ENCODE measurements at regions not wholly inside any gene's neighbourhood (a gene's known extent, or its start where the extent isn't known, plus 50 kb on each side); places are given as distances from the start of the nearest gene placed in this dataset.

GRCh38 chr4:14234307-14234706 is 606.8 kb upstream of the BOD1L1 start:
- peak; percentile 10 to 14 for DNase-seq (ENCODE audit: low read depth in 2 of 2)

DNA sequence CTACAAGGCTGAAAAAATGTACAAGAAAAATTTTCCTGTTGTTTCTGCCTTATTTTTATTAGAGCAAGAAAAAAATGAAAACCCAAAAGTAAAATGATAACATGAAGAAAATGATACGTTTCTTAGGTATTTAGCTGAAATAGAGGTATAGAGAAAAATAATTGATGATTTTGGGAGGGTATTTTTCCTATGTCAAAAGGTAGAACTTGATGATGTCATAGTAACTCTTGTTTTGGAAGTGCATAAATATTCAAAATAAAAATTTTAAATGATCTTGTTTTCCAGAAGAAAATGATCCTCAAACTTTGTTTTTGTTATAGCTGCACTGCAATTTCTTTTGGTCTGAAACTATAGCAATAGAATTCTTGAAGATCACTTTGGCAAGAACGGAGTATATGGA is 608.8 kb upstream of the BOD1L1 start:
- DNase-seq (ENCODE audit: low read depth in 2 of 2), result no peak

DNA sequence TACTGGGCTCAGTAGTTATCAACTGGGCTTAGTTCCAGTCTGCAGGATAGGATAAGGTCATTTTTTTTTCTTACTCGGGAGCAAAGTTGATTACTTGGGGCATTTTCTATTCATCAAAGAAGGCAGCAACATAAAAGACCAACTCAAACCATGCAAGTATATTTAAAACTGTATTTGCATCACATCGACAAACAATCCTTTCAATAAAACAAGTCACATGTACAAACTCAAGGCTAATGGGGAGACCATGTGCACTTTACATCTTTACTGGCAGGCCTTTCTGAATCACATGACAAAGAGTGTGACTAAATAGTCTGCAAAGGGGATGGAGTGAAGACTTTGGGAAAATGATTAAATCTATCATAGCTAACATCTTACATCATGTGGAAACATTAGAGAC is 610.4 kb upstream of the BOD1L1 start:
- no peak for DNase-seq (ENCODE audit: low read depth in 2 of 2)

DNA sequence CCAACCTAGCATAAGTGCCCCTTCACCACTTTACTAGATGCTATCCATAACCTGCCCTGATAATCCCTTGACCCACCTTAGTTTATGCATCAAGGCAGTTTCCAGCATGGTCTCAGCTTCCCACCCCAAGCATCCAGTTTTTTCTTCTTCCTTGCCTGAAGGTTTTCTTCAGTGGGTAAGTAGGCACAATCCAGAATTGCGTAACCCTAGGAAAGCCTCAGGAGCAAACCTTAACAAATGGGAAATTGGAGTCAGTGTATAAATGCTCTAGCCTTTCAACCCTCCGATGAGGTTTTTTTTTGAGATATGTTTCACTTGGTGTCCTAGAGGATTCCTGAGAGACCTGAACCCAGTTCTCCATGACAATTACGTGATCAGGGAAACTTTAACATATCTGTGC is 614.0 kb upstream of the BOD1L1 start:
- no peak for DNase-seq (ENCODE audit: low read depth in 2 of 2)

DNA sequence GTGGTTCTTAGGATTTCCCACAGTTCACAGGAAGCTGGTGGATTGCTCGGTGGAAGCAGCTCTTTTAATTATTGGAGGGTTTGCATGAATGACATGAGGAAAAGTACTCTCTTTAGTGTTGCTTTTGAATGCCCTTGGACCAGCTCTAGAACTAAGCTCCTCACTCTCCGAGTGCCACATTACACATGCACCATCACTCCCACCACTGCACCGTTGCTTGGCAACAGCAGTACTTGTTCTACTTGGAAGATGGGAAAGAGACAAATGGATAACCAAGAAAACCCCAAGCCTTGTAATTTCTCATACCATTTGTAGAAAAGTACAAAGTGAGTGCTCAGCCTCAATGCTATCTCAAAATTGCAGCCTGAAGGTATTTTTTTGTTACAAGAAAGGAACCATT is 620.2 kb upstream of the BOD1L1 start:
- no peak for DNase-seq (ENCODE audit: low read depth in 2 of 2)

DNA sequence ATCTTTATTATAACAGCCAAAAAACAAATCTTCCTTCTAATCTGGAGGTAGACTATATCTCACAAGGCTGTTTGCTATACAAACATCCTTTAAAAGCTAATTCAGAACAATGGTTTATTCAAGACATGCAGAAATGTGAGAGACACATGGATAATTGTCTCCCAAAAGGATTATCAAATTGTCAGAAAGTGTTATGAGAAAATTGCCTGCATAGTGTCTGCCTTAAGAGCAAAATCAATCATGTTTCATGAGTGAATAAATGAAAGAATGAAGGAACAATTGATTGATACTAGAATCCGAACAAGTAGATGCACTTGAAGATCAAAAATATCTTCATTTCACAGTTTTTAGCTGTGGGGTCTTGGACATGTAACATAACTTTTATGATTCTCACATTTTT is 621.7 kb upstream of the BOD1L1 start:
- no peak for DNase-seq (ENCODE audit: low read depth in 2 of 2)

GRCh38 chr4:14254252-14254651 is 626.7 kb upstream of the BOD1L1 start:
- DNase-seq (ENCODE audit: low read depth in 2 of 2), result no peak

DNA sequence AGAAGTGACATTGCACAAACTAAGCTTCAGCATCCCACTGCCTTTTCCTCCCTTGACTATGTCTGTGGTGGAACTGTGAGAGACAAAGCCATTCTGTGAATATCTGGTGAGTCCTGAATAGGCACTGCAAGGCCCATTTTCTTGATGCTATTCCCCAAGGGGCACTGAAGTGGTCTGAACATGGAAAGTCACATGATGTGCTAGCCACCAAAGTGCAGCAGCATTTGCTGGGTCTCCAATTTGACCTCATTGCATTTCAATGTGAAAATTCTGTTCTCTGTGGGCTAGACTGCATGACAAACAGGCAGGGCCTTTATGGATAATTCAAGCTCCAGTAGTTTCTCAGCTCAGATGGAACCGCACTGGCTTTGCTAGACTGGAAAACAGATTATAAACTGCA is 627.4 kb upstream of the BOD1L1 start:
- DNase-seq (ENCODE audit: low read depth in 2 of 2), result no peak

DNA sequence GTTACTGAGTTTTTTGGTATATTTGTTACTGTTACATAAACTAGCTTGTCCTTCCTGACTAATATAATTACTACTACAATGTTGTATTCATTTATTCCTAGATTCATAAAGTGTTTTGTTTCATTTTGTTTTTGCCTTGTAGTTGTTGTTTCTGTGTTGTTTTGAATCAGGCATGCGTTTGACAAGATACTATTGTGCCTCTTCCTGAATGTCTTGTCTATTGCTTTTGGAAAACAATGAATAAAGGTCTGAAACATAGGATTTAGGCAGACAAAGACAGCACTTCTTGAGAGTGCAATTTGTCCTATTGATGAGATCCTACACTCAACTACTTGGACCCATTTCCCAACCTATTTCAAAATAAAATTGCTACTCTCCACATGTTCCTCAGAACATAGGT is 630.4 kb upstream of the BOD1L1 start:
- no peak for DNase-seq (ENCODE audit: low read depth in 2 of 2)

GRCh38 chr4:14259936-14260335 is 632.4 kb upstream of the BOD1L1 start:
- DNase-seq (ENCODE audit: low read depth in 2 of 2), result no peak

GRCh38 chr4:14260591-14260990 is 633.1 kb upstream of the BOD1L1 start:
- DNase-seq (ENCODE audit: low read depth in 2 of 2), result no peak

- DNase-seq (ENCODE audit: low read depth in 2 of 2), result no peak
These were observed 634.7 kb upstream of the BOD1L1 start for GRCh38 chr4:14262221-14262620.

DNA sequence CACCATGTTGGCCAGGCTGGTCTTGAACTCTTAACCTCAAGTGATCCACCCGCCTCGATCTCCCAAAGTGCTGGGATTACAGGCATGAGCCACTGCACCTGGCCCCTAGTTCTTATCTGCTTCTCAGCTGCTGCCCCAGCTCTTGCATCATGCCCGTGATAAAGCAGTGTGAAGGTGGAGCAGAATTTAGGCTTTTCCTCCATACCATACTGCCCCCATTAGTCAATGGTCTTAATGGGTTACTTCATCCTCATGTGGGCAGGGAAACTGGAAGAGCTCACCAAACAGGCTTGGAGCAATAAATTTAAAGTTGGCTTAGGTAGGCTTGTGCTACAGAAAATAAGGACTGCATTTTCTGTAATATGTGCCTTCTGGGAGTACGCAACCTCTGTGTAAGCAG is 636.9 kb upstream of the BOD1L1 start:
- DNase-seq (ENCODE audit: low read depth in 2 of 2), result no peak

GRCh38 chr4:14265651-14266050 is 638.1 kb upstream of the BOD1L1 start:
- no peak for DNase-seq (ENCODE audit: low read depth in 2 of 2)

DNA sequence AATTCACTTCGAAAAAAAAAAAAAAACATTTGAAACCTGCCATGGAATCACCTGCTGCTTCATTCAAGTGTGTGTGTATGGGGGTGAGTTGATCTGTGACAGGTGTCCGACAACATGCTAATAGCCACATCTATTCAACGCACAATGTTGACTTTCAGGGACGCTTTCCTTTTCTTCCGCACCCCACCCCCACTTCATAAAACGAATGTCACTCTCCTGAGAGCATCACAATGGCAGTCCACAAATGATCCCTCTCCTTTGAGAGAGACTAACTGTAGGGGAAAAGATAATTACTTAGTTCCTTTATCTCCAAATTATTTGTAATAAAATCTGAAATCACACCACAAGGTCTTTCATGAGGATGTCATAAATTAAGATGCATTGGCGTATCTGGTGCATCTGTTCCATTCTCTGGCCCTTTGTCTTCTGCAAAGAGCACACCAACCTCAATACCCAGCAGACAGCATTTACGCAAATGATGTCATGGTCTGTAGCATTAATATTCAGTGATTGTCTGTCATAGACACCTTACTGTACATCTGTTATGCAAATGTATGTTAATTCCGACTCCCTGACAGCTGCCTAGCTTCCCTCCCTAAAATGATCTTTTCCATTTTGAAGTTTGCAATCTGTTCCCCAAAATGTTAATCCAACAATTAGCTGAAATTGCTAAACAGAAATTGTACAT is 640.0 kb upstream of the BOD1L1 start:
- no peak for DNase-seq (ENCODE audit: low read depth in 2 of 2)

DNA sequence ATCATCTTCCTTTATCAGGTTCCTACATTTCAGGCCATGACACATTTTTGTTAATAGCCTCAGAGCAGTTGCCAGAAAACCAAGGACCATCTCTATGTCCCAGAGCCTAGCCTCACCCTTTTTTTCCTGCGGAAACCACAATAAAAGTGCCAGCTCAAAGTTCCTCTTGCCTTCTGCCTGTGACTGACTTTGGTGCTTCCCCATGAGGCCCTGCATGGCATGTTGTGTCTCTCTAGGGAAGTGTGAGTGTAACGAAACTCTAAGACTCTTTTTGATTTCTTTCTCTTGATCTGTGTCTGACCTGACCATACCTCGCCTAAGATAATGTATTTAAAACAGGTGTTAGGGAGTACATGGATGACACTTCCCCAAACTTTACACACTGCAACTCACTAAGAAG is 642.3 kb upstream of the BOD1L1 start:
- DNase-seq (ENCODE audit: low read depth in 2 of 2), result no peak

GRCh38 chr4:14272206-14272605 is 644.7 kb upstream of the BOD1L1 start:
- DNase-seq (ENCODE audit: low read depth in 2 of 2), result no peak

- DNase-seq (ENCODE audit: low read depth in 2 of 2), result no peak
These were observed 650.0 kb upstream of the BOD1L1 start for GRCh38 chr4:14277505-14277904.

DNA sequence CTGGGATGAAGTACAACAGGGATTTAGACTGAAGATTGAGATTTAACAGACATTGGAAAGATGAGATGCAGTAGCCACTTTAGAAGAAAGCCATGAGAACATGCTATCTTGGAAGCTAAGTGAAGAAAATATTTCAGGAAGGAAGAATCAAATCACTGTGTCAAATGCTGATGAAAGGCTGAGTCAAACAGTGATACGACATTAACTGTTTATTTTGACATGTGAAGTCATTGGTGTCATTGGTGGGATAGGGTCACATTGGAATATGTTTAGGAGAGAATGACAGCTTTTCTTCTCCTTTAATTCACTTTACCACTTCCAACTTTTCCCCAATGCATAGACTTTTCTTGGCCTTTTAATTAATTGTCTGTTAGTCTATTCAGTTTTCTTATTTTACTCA is 653.0 kb upstream of the BOD1L1 start:
- DNase-seq (ENCODE audit: low read depth in 2 of 2), result no peak

DNA sequence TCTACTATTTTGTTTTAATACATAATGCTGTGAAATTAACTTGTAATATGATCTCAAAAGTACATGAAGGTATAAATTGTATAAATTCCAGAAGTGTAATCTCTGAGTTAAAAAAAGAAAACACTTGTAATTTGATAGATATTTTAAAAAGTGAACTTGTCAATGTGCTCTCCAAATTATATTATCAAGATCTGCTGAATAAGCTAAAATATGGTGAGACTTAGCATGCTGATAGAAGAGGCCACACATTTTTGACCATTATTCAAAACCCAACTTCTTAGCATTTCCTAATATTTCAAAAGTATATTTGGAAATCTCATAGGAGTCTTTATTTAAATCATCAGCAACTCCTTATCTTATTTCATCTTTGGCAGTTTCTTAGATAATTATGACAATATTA is 657.1 kb upstream of the BOD1L1 start:
- DNase-seq (ENCODE audit: low read depth in 2 of 2), result no peak

DNA sequence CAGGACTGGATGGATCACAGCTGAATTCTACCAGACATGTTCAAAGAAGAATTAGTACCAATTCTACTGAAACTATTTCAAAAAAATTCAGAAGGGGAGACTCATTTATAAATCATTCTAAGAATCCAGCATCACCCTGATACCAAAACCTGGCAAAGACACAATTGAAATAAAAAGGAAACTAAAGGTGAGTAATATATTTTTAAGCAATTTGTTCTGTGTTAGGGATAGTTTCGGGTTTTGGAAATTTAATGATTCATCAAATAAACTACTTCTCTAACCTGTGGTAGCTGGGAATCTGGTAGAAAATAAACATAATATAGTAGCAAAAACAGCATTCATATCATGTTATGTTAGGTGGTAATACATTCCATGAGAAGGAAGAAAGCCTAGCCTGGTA is 662.2 kb upstream of the BOD1L1 start:
- DNase-seq (ENCODE audit: low read depth in 2 of 2), result no peak

- no peak for DNase-seq (ENCODE audit: low read depth in 2 of 2)
These were observed 666.1 kb upstream of the BOD1L1 start for GRCh38 chr4:14293582-14293981.

DNA sequence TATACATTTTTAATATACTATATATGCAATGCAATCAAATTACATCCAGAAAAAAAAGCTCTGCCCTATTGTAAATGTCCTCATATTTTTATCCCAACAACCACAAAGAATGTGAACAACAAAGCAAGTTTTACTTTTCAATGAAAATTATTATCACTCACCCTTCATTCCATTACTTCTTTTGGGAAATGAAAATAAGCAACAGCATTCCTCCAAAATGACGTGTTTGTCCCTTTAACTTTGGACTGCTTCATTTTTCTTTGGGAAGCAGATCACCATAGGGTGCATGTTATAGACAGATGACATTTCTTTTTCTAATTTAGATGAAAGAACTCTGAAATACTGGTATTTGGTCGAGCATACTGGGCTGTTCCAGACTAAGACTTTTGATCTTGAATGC is 667.1 kb upstream of the BOD1L1 start:
- DNase-seq (ENCODE audit: low read depth in 2 of 2), result no peak

GRCh38 chr4:14299166-14299565 is 671.6 kb upstream of the BOD1L1 start:
- no peak for DNase-seq (ENCODE audit: low read depth in 2 of 2)

Measured in fibroblast of skin of left quadriceps (primary cell).